GM19351 (cell line): ENCODE measurements at regions not wholly inside any gene's neighbourhood (a gene's known extent, or its start where the extent isn't known, plus 50 kb on each side); places are given as distances from the start of the nearest gene placed in this dataset.
A peak's percentile ranks its signal among the peaks of the same experiment; 100 is the strongest.
"Not testable (repeated sequence)": the region's sequence is repeated elsewhere in the genome, so short reads cannot be mapped to it uniquely, and the experiment has no call there.

Source experiments
- ATAC-seq: cut with Tn5 transposase; IDR thresholded peaks from one replicate; pipeline ENCODE4 v1.9.1; 2021; ENCODE audit warnings: mild to moderate bottlenecking, moderate library complexity; ENCODE audit not compliant: unreplicated experiment

- ATAC-seq = not testable (repeated sequence)
These were observed 421.8 kb downstream of the CSNK1G3 start for GRCh38 chr5:123933812-123934211.

GRCh38 chr5:123929055-123929474 is 417.1 kb downstream of the CSNK1G3 start:
- ATAC-seq = peak; percentile 78

- no peak for ATAC-seq
These were observed 416.4 kb downstream of the CSNK1G3 start for GRCh38 chr5:123928401-123928800.

GRCh38 chr5:123921193-123921592 is 409.2 kb downstream of the CSNK1G3 start:
- no peak for ATAC-seq

GRCh38 chr5:123916345-123917121 is 404.6 kb downstream of the CSNK1G3 start:
- no peak for ATAC-seq

- no peak for ATAC-seq
These were observed 402.4 kb downstream of the CSNK1G3 start for GRCh38 chr5:123914333-123914732.

GRCh38 chr5:123907349-123907748 is 395.4 kb downstream of the CSNK1G3 start:
- ATAC-seq = peak; percentile 71

GRCh38 chr5:123906698-123907295 is 394.8 kb downstream of the CSNK1G3 start:
- peak; percentile 46 for ATAC-seq

- no peak for ATAC-seq
These were observed 373.1 kb downstream of the CSNK1G3 start for GRCh38 chr5:123885081-123885480.

- ATAC-seq = no peak
These were observed 371.0 kb downstream of the CSNK1G3 start for GRCh38 chr5:123882965-123883345.

- no peak for ATAC-seq
These were observed 370.5 kb downstream of the CSNK1G3 start for GRCh38 chr5:123882319-123882964.

GRCh38 chr5:123881759-123882244 is 369.8 kb downstream of the CSNK1G3 start:
- ATAC-seq = no peak

- no peak for ATAC-seq
These were observed 368.9 kb downstream of the CSNK1G3 start for GRCh38 chr5:123880875-123881274.

- ATAC-seq = no peak
These were observed 367.1 kb downstream of the CSNK1G3 start for GRCh38 chr5:123879071-123879470.

- ATAC-seq = no peak
These were observed 364.4 kb downstream of the CSNK1G3 start for GRCh38 chr5:123876276-123876790.

GRCh38 chr5:123875561-123876275 is 363.7 kb downstream of the CSNK1G3 start:
- no peak for ATAC-seq

GRCh38 chr5:123874600-123875201 is 362.7 kb downstream of the CSNK1G3 start:
- no peak for ATAC-seq

GRCh38 chr5:123873846-123874245 is 361.9 kb downstream of the CSNK1G3 start:
- no peak for ATAC-seq

- no peak for ATAC-seq
These were observed 359.4 kb downstream of the CSNK1G3 start for GRCh38 chr5:123871373-123871772.

GRCh38 chr5:123868881-123869280 is 356.9 kb downstream of the CSNK1G3 start:
- ATAC-seq = no peak

GRCh38 chr5:123868267-123868666 is 356.3 kb downstream of the CSNK1G3 start:
- no peak for ATAC-seq
